GM21737 (cell line): ENCODE measurements at regions not wholly inside any gene's neighbourhood (a gene's known extent, or its start where the extent isn't known, plus 50 kb on each side); places are given as distances from the start of the nearest gene placed in this dataset.

Experiments used
- ATAC-seq: cut with Tn5 transposase; IDR thresholded peaks from one replicate; pipeline ENCODE4 v1.9.1; 2021; ENCODE audit warnings: mild to moderate bottlenecking, moderate library complexity; ENCODE audit not compliant: unreplicated experiment

DNA sequence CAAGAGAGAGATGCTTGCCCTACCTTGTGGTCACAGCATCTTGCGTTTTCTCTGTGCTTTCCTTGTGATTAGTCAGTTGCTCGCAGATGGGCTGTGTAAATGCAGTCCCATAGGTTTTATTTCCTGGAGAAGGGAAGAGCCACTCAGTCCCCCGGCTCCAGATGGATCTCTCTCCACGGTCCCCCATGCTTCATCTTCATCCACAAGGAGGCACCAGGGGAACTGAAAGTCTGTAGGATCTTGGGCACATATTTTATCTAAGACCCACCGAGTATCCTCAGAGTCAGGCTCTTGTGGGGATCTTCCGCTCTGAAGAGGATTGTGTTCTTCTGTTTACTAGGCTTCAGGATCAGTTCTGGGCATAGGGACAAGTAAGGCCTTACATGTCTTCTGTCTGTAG is 66.8 kb upstream of the E2F8 start:
- ATAC-seq = no peak

DNA sequence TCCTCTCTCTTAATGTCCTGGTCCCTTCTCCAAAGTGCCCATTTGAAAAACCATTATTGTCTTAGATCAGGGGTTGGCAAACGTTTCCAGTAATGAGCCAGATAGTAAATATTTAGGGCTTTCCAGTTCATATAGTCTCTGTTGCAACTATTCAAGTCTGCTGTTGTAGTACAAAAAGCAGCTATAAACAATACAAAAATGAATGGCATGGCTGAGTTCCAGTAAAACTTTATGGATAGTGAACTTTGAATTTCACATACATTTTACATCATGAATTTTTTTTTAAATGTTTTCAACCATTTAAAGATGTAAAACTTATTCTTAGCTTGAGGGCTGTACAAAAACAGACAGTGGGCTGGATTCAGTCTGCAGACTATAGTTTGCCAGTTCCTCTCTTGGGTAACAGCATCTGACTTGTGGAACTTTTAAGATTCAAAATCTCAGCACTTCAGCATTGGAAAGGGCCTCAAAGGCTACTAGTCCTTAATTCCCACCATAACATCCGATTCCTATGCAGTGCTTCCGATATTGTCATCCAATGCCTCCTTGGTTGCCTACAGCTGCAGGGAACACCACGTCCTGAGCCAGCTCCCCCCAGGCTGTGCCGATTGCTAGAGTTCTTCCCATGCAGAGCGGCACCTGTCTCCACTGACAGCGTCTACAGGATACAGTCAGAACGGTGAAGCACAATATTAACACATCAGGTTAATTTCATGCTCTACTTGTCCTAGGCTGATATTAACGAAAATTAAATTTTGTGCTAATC is 65.6 kb upstream of the E2F8 start:
- ATAC-seq = no peak

DNA sequence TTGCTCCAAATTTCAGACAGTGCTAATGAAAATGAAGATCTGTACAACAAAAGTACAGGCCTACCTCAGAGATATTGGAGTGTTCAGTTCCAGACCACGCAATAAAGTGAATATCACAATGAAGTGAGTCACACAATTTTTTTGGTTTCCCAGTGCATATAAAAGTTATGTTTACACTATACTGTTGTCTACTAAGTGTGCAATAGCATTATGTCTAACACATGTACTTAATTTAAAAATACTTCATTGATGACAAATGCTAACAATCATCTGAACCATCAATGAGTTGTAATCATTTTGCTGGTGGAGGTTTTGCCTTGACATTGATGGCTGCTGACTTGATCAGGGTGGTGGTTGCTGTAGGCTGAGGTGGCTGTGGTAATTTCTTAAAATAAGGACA is 60.6 kb upstream of the E2F8 start:
- ATAC-seq = no peak

- ATAC-seq = no peak
These were observed 53.7 kb upstream of the E2F8 start for GRCh38 chr11:19294444-19294843.

DNA sequence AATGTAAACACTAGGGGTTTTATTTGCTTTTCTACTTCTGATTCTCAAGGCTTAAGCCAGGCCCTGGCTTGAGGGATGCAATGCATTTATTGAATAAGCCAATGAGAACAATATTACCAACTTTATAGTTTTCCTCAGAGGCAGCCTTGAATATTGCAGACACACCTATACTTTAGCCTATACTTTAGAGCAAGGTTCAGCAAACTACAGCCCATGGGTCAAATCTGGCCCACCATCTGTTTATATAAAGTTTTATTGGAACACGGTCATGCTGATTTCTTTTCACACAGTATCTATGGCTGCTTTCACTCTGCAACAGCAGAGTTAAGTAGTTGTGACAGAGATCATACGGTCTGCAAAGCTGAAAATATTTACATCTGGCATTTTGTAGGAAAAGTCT is 50.3 kb upstream of the E2F8 start:
- no peak for ATAC-seq
